ENCODE measurements at regions not wholly inside any gene's neighbourhood (a gene's known extent, or its start where the extent isn't known, plus 50 kb on each side); places are given as distances from the start of the nearest gene placed in this dataset.

- 51% methylated on average over 14 of the region's 19 CpGs for WGBS (ENCODE audit: missing lambda C conversion rate)
- CTCF ChIA-PET, result interaction anchor here (1.4 kb wide), 1 partner anchor 62 kb away, joined by 3 read pairs; no protein-coding TSS in a partner anchor
- Histone ChIP-seq H3K4me1 (no peaks in the 10 kb centered on the region), H3K9me3 (no peaks in the 10 kb centered on the region), H3K4me2 (no peak overlapping the region), H3K27ac (no peak overlapping the region), H3K4me3 (no peak overlapping the region)
- ATAC-seq (no peak), DNase-seq (ENCODE audit: low read depth in 1 of 2, low spot score in 1 of 2) (no peak), FAIRE-seq (no peak)
- POLR2A ChIA-PET, result no interaction called here
- TF ChIP-seq FOSB (CRISPR knock-in tag; IDR thresholded peaks at IDR 0.05) (no peak), JUN (IDR thresholded peaks at IDR 0.05) (no peak), CBX8 (IDR thresholded peaks at IDR 0.05) (no peak), MAZ (IDR thresholded peaks at IDR 0.05; ENCODE audit: borderline replicate concordance, low read depth, low read length) (no peak), CTCF (IDR thresholded peaks at IDR 0.05) (no peak), MAFK (IDR thresholded peaks at IDR 0.05; ENCODE audit: partially characterized antibody) (no peak), RNF2 (IDR thresholded peaks at IDR 0.05; ENCODE audit: borderline replicate concordance, low read depth) (no peak), NR3C1 (IDR thresholded peaks at IDR 0.05) (no peak), KDM5A (IDR thresholded peaks at IDR 0.05) (no peak), HOXB13 (CRISPR knock-in tag; IDR thresholded peaks at IDR 0.05; ENCODE audit: low read depth) (no peak), FOXS1 (CRISPR knock-in tag; IDR thresholded peaks at IDR 0.05) (no peak), POLR2A (IDR thresholded peaks at IDR 0.05; ENCODE audit: low read length) (no peak), JUNB (IDR thresholded peaks at IDR 0.05) (no peak), ZNF302 (CRISPR knock-in tag; IDR thresholded peaks at IDR 0.05) (no peak), SREBF2 (IDR thresholded peaks at IDR 0.05) (no peak), KDM1A (IDR thresholded peaks at IDR 0.05; ENCODE audit: low read depth) (no peak), RCOR1 (IDR thresholded peaks at IDR 0.05; ENCODE audit: low read depth, low read length) (no peak), RAD21 (conservative IDR thresholded peaks at IDR 0.05 in 1 of 2, IDR thresholded peaks at IDR 0.05 in 1 of 2) (no peak)
- TF ChIP-seq, protein P1, sequence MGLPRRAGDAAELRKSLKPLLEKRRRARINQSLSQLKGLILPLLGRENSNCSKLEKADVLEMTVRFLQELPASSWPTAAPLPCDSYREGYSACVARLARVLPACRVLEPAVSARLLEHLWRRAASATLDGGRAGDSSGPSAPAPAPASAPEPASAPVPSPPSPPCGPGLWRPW (IDR thresholded peaks at IDR 0.05), result no peak
Observed at GRCh38 chr2:109062859-109063700, 65.9 kb upstream of the SH3RF3 start.

DNA sequence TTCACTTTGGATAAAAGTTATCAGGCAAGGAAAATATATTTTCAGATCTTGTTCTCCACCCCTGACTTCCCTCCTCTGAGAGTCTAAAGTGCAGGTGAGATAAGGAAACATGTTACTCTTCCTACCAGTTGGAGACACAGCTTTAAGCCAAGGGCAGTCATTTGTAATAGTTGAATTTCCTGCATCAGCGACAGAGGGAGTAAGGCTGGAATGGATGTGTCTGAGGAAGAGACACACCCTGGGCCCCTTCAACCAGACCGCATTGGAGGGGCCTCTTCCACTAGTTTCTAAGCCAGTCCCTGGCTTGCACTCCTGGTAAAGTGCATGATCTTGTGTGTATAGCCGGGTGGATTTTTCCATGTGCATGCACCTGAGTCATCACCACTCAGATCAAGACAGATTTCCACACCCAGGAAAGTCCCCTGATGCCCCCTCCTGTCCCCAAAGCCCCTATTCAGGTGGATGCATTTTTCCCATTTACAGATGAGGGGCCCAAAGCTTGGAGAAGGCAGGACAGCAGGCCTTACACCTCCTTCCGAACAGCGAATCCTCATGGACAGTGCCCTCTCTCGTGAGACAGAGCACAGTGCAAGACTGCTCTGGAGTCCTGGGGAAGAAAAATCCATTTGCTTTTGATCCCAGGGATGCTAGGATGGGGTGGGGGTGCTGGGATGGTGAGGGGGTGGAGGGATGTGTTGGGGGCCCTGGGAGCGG, 66.7 kb upstream of the SH3RF3 start:
- Histone ChIP-seq H3K4me1 (no peaks in the 10 kb centered on the region), H3K4me3 (no peak overlapping the region), H3K9me3 (no peaks in the 10 kb centered on the region), H3K4me2 (no peak overlapping the region), H3K27ac (no peak overlapping the region)
- 41% methylated on average over 6 of the region's 7 CpGs for WGBS (ENCODE audit: missing lambda C conversion rate)
- ChIA-PET CTCF (no interaction called here), POLR2A (no interaction called here)
- FAIRE-seq (no peak), DNase-seq (ENCODE audit: low read depth in 1 of 2, low spot score in 1 of 2) (no peak), ATAC-seq (peak; percentile 60 to 76; a peak in 3 of 6 replicates)
- TF ChIP-seq PHF8 (IDR thresholded peaks at IDR 0.05; ENCODE audit: borderline replicate concordance, low read depth) (no peak), HEYL (CRISPR knock-in tag; IDR thresholded peaks at IDR 0.05) (no peak), CTCF (IDR thresholded peaks at IDR 0.05) (no peak), POLR2AphosphoS2 (conservative IDR thresholded peaks at IDR 0.05; ENCODE audit: low read length) (no peak), ZSCAN20 (CRISPR knock-in tag; IDR thresholded peaks at IDR 0.05) (no peak), NR3C1 (IDR thresholded peaks at IDR 0.05) (no peak)
- TF ChIP-seq, protein P2, sequence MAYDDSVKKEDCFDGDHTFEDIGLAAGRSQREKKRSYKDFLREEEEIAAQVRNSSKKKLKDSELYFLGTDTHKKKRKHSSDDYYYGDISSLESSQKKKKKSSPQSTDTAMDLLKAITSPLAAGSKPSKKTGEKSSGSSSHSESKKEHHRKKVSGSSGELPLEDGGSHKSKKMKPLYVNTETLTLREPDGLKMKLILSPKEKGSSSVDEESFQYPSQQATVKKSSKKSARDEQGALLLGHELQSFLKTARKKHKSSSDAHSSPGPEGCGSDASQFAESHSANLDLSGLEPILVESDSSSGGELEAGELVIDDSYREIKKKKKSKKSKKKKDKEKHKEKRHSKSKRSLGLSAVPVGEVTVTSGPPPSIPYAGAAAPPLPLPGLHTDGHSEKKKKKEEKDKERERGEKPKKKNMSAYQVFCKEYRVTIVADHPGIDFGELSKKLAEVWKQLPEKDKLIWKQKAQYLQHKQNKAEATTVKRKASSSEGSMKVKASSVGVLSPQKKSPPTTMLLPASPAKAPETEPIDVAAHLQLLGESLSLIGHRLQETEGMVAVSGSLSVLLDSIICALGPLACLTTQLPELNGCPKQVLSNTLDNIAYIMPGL (CRISPR knock-in tag; IDR thresholded peaks at IDR 0.05; ENCODE audit: borderline replicate concordance), result no peak

Data from A549 (cell line).